GM23338 (cell line): ENCODE measurements at regions not wholly inside any gene's neighbourhood (a gene's known extent, or its start where the extent isn't known, plus 50 kb on each side); places are given as distances from the start of the nearest gene placed in this dataset.

Experiments used
- CTCF ChIP-seq, 2 experiments: fragments of 200-600 bp in 1 of 2; sonication (generic) in 1 of 2; conservative IDR thresholded peaks; 2 replicates each; pipeline versions ENCODE4 v1.5.1 to v1.6.1; 2016 to 2017; ENCODE audit warnings: antibody characterized with exemption in 2 of 2, low read depth in 2 of 2, mild to moderate bottlenecking in 2 of 2, moderate library complexity in 1 of 2
- EZH2 ChIP-seq: fragments of 200-600 bp; sonication (generic); IDR thresholded peaks from one replicate; pipeline ENCODE4 v1.8.0; 2017; ENCODE audit warnings: antibody characterized with exemption, mild to moderate bottlenecking, low read depth; ENCODE audit not compliant: unreplicated experiment
- EZH2phosphoT487 ChIP-seq: fragments of 200-600 bp; sonication (generic); IDR thresholded peaks from one replicate; pipeline ENCODE4 v1.8.1; 2018; ENCODE audit warnings: antibody characterized with exemption; ENCODE audit not compliant: unreplicated experiment
- POLR2AphosphoS5 ChIP-seq: IDR thresholded peaks from 2 replicates; pipeline ENCODE4 v1.6.1; 2016; ENCODE audit warnings: antibody characterized with exemption, low read depth
- REST ChIP-seq: IDR thresholded peaks from one replicate; pipeline ENCODE4 v1.6.1; 2018; ENCODE audit warnings: antibody characterized with exemption; ENCODE audit not compliant: unreplicated experiment
- ZNF462 ChIP-seq: fragments of 250-450 bp; sonication (Bioruptor Pico); IDR thresholded peaks from 2 replicates; pipeline ENCODE4 v1.5.0; 2020; ENCODE audit warnings: mild to moderate bottlenecking, moderate library complexity

DNA sequence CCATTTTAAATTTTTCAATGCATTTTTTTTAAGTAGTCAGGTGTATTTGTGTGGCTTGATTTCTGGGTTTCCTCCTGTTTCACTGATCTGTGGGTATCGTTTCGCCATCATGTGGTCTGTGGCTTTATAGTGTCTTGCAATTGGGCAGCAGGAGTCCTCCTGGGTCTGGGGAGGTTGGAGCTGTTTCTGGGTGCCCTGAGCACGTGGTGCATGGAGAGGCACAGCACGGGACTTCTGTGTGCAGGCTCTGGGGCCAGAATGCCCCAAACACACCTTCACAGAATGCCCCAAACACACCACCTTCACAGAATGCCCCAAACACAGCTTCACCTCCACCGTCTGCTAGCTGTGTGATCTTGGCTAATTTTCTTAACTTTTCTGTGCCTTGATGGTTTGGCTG is 82.6 kb upstream of the COL5A1 start:
- no peak for TF ChIP-seq CTCF (conservative IDR thresholded peaks at IDR 0.05; ENCODE audit: low read depth in 2 of 2)
- no peak for TF ChIP-seq POLR2AphosphoS5
- TF ChIP-seq ZNF462 (CRISPR knock-in tag), result no peak
- TF ChIP-seq EZH2phosphoT487, result no peak
- no peak for TF ChIP-seq EZH2
- no peak for TF ChIP-seq REST
